HL-60 (cell line): ENCODE measurements at regions not wholly inside any gene's neighbourhood (a gene's known extent, or its start where the extent isn't known, plus 50 kb on each side); places are given as distances from the start of the nearest gene placed in this dataset.

ENCODE experiments used
- DNase-seq, 2 experiments: peaks; one replicate each; pipeline ENCODE4 v3.0.0-alpha.2; 2010 to 2020; ENCODE audit warnings: low read depth in 1 of 2, low spot score in 1 of 2
- H3K27ac ChIP-seq: fragments of 250-450 bp; sonication (Bioruptor Pico); replicated peaks from 2 replicates; pipeline ENCODE4 v1.5.1; 2020; ENCODE audit warnings: mild to moderate bottlenecking, moderate library complexity
- H3K27me3 ChIP-seq: fragments of 250-450 bp; sonication (Bioruptor Pico); 2 replicates; pipeline ENCODE4 v1.5.1; 2021; ENCODE audit warnings: mild to moderate bottlenecking, moderate library complexity; ENCODE audit not compliant: insufficient read depth, poor library complexity, severe bottlenecking
- H3K4me3 ChIP-seq: replicated peaks from 2 replicates; pipeline ENCODE4 v1.5.1; 2011; ENCODE audit warnings: mild to moderate bottlenecking, control low read depth, low read length; ENCODE audit not compliant: insufficient read depth
- GABPA ChIP-seq: IDR thresholded peaks from 2 replicates; pipeline ENCODE4 v1.6.1; 2012; ENCODE audit warnings: low read depth
- POLR2AphosphoS5 ChIP-seq: IDR thresholded peaks from 2 replicates; pipeline ENCODE4 v1.6.1; 2012; ENCODE audit warnings: low read depth
- REST ChIP-seq: IDR thresholded peaks from 2 replicates; pipeline ENCODE4 v1.6.1; 2012; ENCODE audit warnings: low read depth; ENCODE audit not compliant: insufficient replicate concordance
- SPI1 ChIP-seq: IDR thresholded peaks from 2 replicates; pipeline ENCODE4 v1.6.1; 2012; ENCODE audit warnings: low read depth, mild to moderate bottlenecking, borderline replicate concordance
- TF ChIP-seq, protein P1 (sequence below): IDR thresholded peaks from one replicate; pipeline ENCODE4 v1.5.1; 2011; ENCODE audit warnings: low read length, control low read depth, inconsistent platforms; ENCODE audit not compliant: insufficient read depth

DNA sequence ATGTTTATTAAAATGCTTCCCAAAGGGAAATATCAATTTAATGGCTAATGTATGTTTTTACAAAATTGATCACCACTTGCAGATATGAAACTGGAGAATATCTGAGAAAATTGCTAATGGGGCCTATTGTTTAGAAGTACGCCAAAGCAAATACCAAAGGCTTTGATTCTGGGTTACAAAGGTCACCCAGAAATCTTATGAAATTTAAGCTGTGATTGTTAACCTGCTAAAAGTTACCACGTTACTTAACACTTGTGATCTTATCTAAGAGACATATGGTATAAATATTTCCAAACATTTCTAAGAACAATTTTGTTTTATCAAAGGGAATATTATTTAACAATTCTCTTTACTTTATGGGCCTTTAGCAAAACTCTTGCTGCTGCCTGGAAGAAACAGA, 383.3 kb downstream of the TFAP2A start:
- no peak for DNase-seq
- Histone ChIP-seq H3K4me3 (no peak overlapping the region), H3K27me3 (no peaks in the 10 kb centered on the region), H3K27ac (no peak overlapping the region)
- no peak for TF ChIP-seq SPI1
- TF ChIP-seq GABPA, result no peak
- TF ChIP-seq, protein P1, sequence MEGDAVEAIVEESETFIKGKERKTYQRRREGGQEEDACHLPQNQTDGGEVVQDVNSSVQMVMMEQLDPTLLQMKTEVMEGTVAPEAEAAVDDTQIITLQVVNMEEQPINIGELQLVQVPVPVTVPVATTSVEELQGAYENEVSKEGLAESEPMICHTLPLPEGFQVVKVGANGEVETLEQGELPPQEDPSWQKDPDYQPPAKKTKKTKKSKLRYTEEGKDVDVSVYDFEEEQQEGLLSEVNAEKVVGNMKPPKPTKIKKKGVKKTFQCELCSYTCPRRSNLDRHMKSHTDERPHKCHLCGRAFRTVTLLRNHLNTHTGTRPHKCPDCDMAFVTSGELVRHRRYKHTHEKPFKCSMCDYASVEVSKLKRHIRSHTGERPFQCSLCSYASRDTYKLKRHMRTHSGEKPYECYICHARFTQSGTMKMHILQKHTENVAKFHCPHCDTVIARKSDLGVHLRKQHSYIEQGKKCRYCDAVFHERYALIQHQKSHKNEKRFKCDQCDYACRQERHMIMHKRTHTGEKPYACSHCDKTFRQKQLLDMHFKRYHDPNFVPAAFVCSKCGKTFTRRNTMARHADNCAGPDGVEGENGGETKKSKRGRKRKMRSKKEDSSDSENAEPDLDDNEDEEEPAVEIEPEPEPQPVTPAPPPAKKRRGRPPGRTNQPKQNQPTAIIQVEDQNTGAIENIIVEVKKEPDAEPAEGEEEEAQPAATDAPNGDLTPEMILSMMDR, result no peak
- TF ChIP-seq REST, result no peak
- TF ChIP-seq POLR2AphosphoS5, result no peak

DNA sequence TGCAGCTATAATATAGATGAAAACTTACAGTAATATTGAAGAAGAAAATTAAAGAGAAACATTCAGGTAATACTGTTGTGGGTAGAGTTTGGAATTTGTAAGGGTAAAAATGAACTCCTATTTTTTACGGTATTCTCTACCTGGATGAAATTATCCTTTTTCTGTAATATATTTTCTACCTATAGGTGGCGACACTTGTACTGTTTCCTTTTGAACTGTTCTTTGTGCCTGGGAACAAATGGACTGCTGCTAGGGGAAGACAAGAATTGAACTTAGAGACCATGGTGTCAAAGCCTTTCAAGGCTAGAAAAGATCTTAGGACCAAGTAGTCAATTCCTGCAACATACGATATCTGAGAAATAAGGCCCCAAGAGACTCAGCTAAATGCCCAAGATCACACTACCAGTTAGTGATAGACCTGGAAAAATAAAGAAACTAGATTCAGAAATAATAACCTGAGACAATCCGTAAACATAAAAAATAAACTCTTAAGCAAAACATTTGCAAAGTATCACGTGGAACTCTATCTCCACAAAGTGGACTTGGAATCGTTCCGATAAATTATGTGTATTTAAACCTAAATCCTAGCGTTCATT, 383.8 kb downstream of the TFAP2A start:
- no peak overlapping the region for H3K4me3 ChIP-seq
- DNase-seq, result no peak
- no peaks in the 10 kb centered on the region for H3K27me3 ChIP-seq
- no peak overlapping the region for H3K27ac ChIP-seq
- TF ChIP-seq, protein P1, result peak; percentile 1
- TF ChIP-seq GABPA, result no peak

GRCh38 chr6:10028222-10028621, 386.7 kb downstream of the TFAP2A start:
- no peak overlapping the region for H3K27ac ChIP-seq
- TF ChIP-seq POLR2AphosphoS5, result no peak
- TF ChIP-seq, protein P1, result no peak
- TF ChIP-seq GABPA, result no peak
- TF ChIP-seq REST, result no peak
- TF ChIP-seq SPI1, result no peak
- H3K27me3 ChIP-seq, result no peaks in the 10 kb centered on the region
- no peak overlapping the region for H3K4me3 ChIP-seq
- no peak for DNase-seq

- Histone ChIP-seq H3K27me3 (no peaks in the 10 kb centered on the region), H3K27ac (no peak overlapping the region), H3K4me3 (no peak overlapping the region)
- no peak for DNase-seq
- TF ChIP-seq SPI1 (no peak), REST (no peak), GABPA (no peak), POLR2AphosphoS5 (no peak)
- TF ChIP-seq, protein P1, result no peak
Measured at GRCh38 chr6:10019851-10020250, 395.0 kb downstream of the TFAP2A start.
